K562 (cell line): ENCODE measurements at regions not wholly inside any gene's neighbourhood (a gene's known extent, or its start where the extent isn't known, plus 50 kb on each side); places are given as distances from the start of the nearest gene placed in this dataset.
A peak's percentile ranks its signal among the peaks of the same experiment; 100 is the strongest.

Experiments
- ATAC-seq: fragments of 200-7000 bp; cut with Tn5 transposase; 3 replicates; pipeline ENCODE4 v1.9.1; 2020; ENCODE audit warnings: moderate library complexity
- BruUV-seq: library from RNA; stranded (reverse); fragments of 400-500 nt; replicated peaks from 2 replicates; lab custom pipeline; 2021; lab: Mats Ljungman, UMichigan
- CTCF ChIA-PET: fragments of 300-600 bp; formaldehyde crosslinking; extraction: SDS; loops from one replicate; lab custom pipeline; 2021; ENCODE audit warnings: low intra/inter-chr PET ratio; lab: Yijun Ruan, JAX
- POLR2A ChIA-PET: fragments of 300-600, 350-650 bp; sonication (Branson Sonifier 250); formaldehyde crosslinking; extraction: SDS; loops from one replicate; lab custom pipeline; 2021; ENCODE audit warnings: antibody characterized with exemption, inconsistent platforms; lab: Yijun Ruan, JAX
- DNase-seq, 4 experiments: peaks; one replicate each; pipeline versions ENCODE4 v3.0.0 to v3.0.0-alpha.2; 2011 to 2018; ENCODE audit warnings: low spot score in 3 of 4, mixed read lengths in 3 of 4; ENCODE audit errors: extremely low read depth in 1 of 4
- FAIRE-seq: peaks from 2 replicates; lab custom pipeline; 2011; peaks lifted over from hg19 to GRCh38; lab: Jason Lieb, UNC
- H2AFZ ChIP-seq: 2 replicates; pipeline ENCODE4 v1.6.0; 2011; ENCODE audit warnings: low read depth, low read length, control low read depth, inconsistent platforms
- H3K27ac ChIP-seq: fragments of 200-600 bp; 3 replicates; pipeline ENCODE4 v1.8.0; 2011; ENCODE audit warnings: low read depth, mild to moderate bottlenecking, control low read depth, inconsistent platforms, low read length, moderate library complexity, mixed read lengths; ENCODE audit errors: extremely low read depth
- H3K27me3 ChIP-seq, 2 experiments: fragments of 300-600 bp in 1 of 2; 2 replicates in 1 of 2; 3 replicates in 1 of 2; pipeline versions ENCODE4 v1.6.0 to v1.8.0; 2011; ENCODE audit warnings: inconsistent platforms in 2 of 2, low read length in 2 of 2, mild to moderate bottlenecking in 1 of 2, mixed read lengths in 1 of 2, moderate library complexity in 1 of 2; ENCODE audit not compliant: control insufficient read depth in 2 of 2, insufficient read depth in 2 of 2
- H3K36me3 ChIP-seq: fragments of 300-600 bp; 3 replicates; pipeline ENCODE4 v1.8.0; 2011; ENCODE audit warnings: mild to moderate bottlenecking, low read length, inconsistent platforms; ENCODE audit not compliant: control insufficient read depth, insufficient read depth
- H3K4me1 ChIP-seq, 2 experiments: fragments of 200-600 bp in 1 of 2; replicated peaks in 1 of 2; 2 replicates in 1 of 2; 3 replicates in 1 of 2; pipeline versions ENCODE4 v1.5.1 to v1.8.0; 2011; ENCODE audit warnings: inconsistent platforms in 2 of 2, low read length in 2 of 2, mild to moderate bottlenecking in 1 of 2, mixed read lengths in 1 of 2, moderate library complexity in 1 of 2; ENCODE audit not compliant: control insufficient read depth in 2 of 2, insufficient read depth in 2 of 2
- H3K4me2 ChIP-seq: 2 replicates; pipeline ENCODE4 v1.6.1; 2011; ENCODE audit warnings: low read length, control low read depth, inconsistent platforms, mixed read lengths; ENCODE audit not compliant: insufficient read depth
- H3K4me3 ChIP-seq: fragments of 200-600 bp; sonication (generic), shearing (Covaris generic); 2 replicates; pipeline ENCODE4 v1.5.1; 2016; ENCODE audit warnings: control low read depth, inconsistent platforms
- H3K79me2 ChIP-seq: fragments of 200-600 bp; 3 replicates; pipeline ENCODE4 v1.8.0; 2011; ENCODE audit warnings: low read length, inconsistent platforms; ENCODE audit not compliant: control insufficient read depth, insufficient read depth
- H3K9ac ChIP-seq, 2 experiments: 2 replicates each; pipeline versions ENCODE4 v1.6.0 to v1.6.1; 2011; ENCODE audit warnings: low read depth in 2 of 2, low read length in 2 of 2, control low read depth in 1 of 2, inconsistent platforms in 1 of 2, mild to moderate bottlenecking in 1 of 2, mixed read lengths in 1 of 2; ENCODE audit not compliant: insufficient read depth in 1 of 2
- H3K9me1 ChIP-seq: one replicate; pipeline ENCODE4 v1.6.0; 2011; ENCODE audit warnings: inconsistent platforms, mild to moderate bottlenecking, low read length, moderate library complexity; ENCODE audit not compliant: control insufficient read depth, insufficient read depth
- H3K9me3 ChIP-seq: replicated peaks from 2 replicates; pipeline ENCODE4 v1.5.1; 2011; ENCODE audit warnings: low read depth, low read length, inconsistent platforms; ENCODE audit not compliant: control insufficient read depth, insufficient read depth
- H4K20me1 ChIP-seq: replicated peaks from 2 replicates; pipeline ENCODE4 v1.6.1; 2011; ENCODE audit warnings: low read length, inconsistent platforms, mixed read lengths; ENCODE audit not compliant: control insufficient read depth, insufficient read depth
- ATF6 ChIP-seq: sonication (generic); formaldehyde crosslinking; IDR thresholded peaks from 2 replicates; pipeline ENCODE4 v1.4.0; 2020; ENCODE audit warnings: mild to moderate bottlenecking, missing genetic modification reagents
- CCAR2 ChIP-seq: fragments of 200-400 bp; formaldehyde crosslinking; IDR thresholded peaks from 2 replicates; pipeline ENCODE4 v1.6.1; 2017; ENCODE audit warnings: mild to moderate bottlenecking, low read depth, low read length
- GATAD2A ChIP-seq: fragments of 450-650 bp; IDR thresholded peaks from 2 replicates; pipeline ENCODE4 v1.6.1; 2017
- ILK ChIP-seq: fragments of 450-650 bp; IDR thresholded peaks from 2 replicates; pipeline ENCODE4 v1.6.1; 2016; ENCODE audit warnings: missing genetic modification characterization, low read depth, mild to moderate bottlenecking, missing compliant biosample characterization, moderate library complexity, borderline replicate concordance
- NCOA2 ChIP-seq, 2 experiments: fragments of 450-650 bp; IDR thresholded peaks; 2 replicates each; pipeline ENCODE4 v1.6.1; 2018; ENCODE audit warnings: mild to moderate bottlenecking in 2 of 2, moderate library complexity in 1 of 2; ENCODE audit not compliant: partially characterized antibody in 2 of 2
- SIN3A ChIP-seq, 2 experiments: fragments of 150-350 bp in 1 of 2; IDR thresholded peaks; 2 replicates each; pipeline ENCODE4 v1.6.1; 2011 to 2016; ENCODE audit warnings: borderline replicate concordance in 2 of 2, low read depth in 2 of 2, low read length in 2 of 2, mild to moderate bottlenecking in 2 of 2, moderate library complexity in 2 of 2; ENCODE audit not compliant: control insufficient read depth in 1 of 2
- ZEB2 ChIP-seq: fragments of 450-650 bp; IDR thresholded peaks from 2 replicates; pipeline ENCODE4 v1.6.1; 2016
- WGBS: fragments of 100-300 bp; shearing (Covaris generic); methylation state at CpG from one replicate; pipeline ENCODE4 v1.1.6; 2016; ENCODE audit warnings: low coverage, mixed read lengths; ENCODE audit not compliant: insufficient coverage; ENCODE audit errors: missing lambda C conversion rate; 5-methylcytosine and 5-hydroxymethylcytosine counted together
- in situ Hi-C: fragments of 300-500 bp; cut with MboI; formaldehyde crosslinking; loops from 4 replicates; pipeline ENCODE4 v1.15.0; 2018; ENCODE audit warnings: inconsistent platforms, mixed read lengths
- intact Hi-C: fragments of 100-400 bp; cut with micrococcal nuclease; formaldehyde crosslinking; loops from 2 replicates; pipeline ENCODE4 v1.14.2; 2022
- TF ChIP-seq, protein P1 (sequence below): fragments of 450-650 bp; IDR thresholded peaks from 2 replicates; pipeline ENCODE4 v1.6.1; 2016

- FAIRE-seq (no peak), DNase-seq (no peak), ATAC-seq (no peak)
- Histone ChIP-seq H3K4me1 (0 out of 5 replicates have a peak, but pooled peaks cover 0 to 2% of the 10 kb centered on the region in 2 experiments), H3K9me1 (no peaks in the 10 kb centered on the region), H3K9me3 (no peaks in the 10 kb centered on the region), H3K36me3 (no peaks in the 10 kb centered on the region), H3K79me2 (no peaks in the 10 kb centered on the region), H4K20me1 (peaks cover 18% of the 10 kb centered on the region), H3K4me3 (no peak overlapping the region), H3K9ac (no peak overlapping the region), H2AFZ (no peak overlapping the region), H3K4me2 (no peak overlapping the region), H3K27me3 (peaks cover 10 to 36% of the 10 kb centered on the region in 2 experiments; a peak in 4 of 5 replicates), H3K27ac (no peak overlapping the region)
- WGBS, result 11% methylated on average over 16 of the region's 16 CpGs
- intact Hi-C loops, result no loop called here
- CTCF ChIA-PET, result no interaction called here
- in situ Hi-C loops, result no loop called here
- TF ChIP-seq SIN3A (IDR thresholded peaks at IDR 0.05; ENCODE audit: borderline replicate concordance in 2 of 2, control insufficient read depth in 1 of 2, low read depth in 2 of 2, low read length in 2 of 2), result no peak
- POLR2A ChIA-PET, result interaction anchor here (0.6 kb wide), 1 partner anchor 367 kb away, joined by 3 read pairs; no protein-coding TSS in a partner anchor
- no TSS peak for BruUV-seq
These were observed 249.1 kb upstream of the PITRM1 start for GRCh38 chr10:3421537-3422257.

DNA sequence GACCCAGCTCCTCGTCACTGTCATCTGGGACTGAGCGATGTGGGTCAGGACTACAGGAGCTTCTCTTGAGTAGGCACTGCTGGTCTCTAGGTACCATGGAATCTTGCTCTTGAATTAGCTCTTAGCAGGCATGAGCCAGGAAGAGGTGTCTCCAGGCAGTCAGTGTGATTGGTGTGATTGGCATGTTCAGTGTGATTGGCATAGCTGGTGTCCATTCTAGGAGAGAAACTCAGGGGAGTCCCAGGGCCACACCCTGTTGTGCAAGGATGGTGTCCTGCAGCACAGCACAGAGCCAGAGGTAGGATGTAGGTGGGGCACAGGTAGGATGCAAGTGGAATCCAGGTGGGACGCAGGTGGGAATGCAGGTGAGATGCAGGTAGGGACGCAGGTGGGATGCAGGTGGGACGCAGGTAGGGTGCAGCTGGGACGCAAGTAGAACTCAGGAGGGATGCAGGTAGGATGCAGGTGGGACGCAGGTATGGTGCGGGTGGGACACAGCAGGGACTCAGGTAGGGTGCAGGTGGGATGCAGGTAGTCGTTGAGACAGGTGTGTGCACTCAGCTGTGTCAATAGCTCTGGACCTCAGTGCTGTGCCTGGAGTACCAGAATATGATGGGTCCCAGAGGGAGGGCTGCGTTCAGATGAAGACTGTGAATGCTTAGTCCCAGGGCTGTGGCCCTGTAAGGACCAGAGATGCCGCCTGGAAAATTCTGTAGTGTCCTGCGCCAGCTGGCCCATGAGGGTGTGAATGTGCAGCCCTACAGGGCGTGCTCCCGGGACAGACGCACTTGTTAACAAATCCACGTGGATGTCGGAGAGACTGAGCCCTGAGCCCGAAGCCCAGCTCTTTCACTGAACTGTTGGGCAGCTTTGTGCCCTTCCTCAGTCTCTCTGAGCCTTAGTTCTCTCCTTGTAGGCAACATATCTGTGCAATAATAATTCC is 248.2 kb upstream of the PITRM1 start:
- H3K27ac ChIP-seq, result no peak overlapping the region
- intact Hi-C loops, result no loop called here
- ATAC-seq (no peak), FAIRE-seq (no peak), DNase-seq (no peak)
- ChIA-PET CTCF (no interaction called here), POLR2A (no interaction called here)
- H3K9me1 ChIP-seq, result no peaks in the 10 kb centered on the region
- H3K27me3 ChIP-seq, result peaks cover 10 to 44% of the 10 kb centered on the region in 2 experiments; a peak in 4 of 5 replicates
- no peak overlapping the region for H3K4me2 ChIP-seq
- H3K79me2 ChIP-seq, result no peaks in the 10 kb centered on the region
- H3K4me1 ChIP-seq, result 0 out of 5 replicates have a peak, but pooled peaks cover 0 to 2% of the 10 kb centered on the region in 2 experiments
- in situ Hi-C loops, result no loop called here
- no peaks in the 10 kb centered on the region for H3K9me3 ChIP-seq
- WGBS, result 24% methylated on average over 17 of the region's 18 CpGs
- H3K4me3 ChIP-seq, result no peak overlapping the region
- no peak overlapping the region for H2AFZ ChIP-seq
- H3K9ac ChIP-seq, result no peak overlapping the region
- no peaks in the 10 kb centered on the region for H3K36me3 ChIP-seq
- BruUV-seq, result no TSS peak
- peaks cover 20% of the 10 kb centered on the region for H4K20me1 ChIP-seq
- TF ChIP-seq ATF6 (no peak), NCOA2 (IDR thresholded peaks at IDR 0.05; ENCODE audit: partially characterized antibody in 2 of 2) (no peak), GATAD2A (no peak), ILK (tag) (no peak), CCAR2 (no peak), ZEB2 (peak; percentile 78)
- TF ChIP-seq, protein P1, sequence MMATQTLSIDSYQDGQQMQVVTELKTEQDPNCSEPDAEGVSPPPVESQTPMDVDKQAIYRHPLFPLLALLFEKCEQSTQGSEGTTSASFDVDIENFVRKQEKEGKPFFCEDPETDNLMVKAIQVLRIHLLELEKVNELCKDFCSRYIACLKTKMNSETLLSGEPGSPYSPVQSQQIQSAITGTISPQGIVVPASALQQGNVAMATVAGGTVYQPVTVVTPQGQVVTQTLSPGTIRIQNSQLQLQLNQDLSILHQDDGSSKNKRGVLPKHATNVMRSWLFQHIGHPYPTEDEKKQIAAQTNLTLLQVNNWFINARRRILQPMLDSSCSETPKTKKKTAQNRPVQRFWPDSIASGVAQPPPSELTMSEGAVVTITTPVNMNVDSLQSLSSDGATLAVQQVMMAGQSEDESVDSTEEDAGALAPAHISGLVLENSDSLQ, result 0 out of 2 replicates have a peak, but pooled peaks have one; percentile 7
